Embryonic facial prominence (tissue), 1 donor: ENCODE measurements at regions not wholly inside any gene's neighbourhood (a gene's known extent, or its start where the extent isn't known, plus 50 kb on each side); places are given as distances from the start of the nearest gene placed in this dataset.
"Not testable (repeated sequence)": the region's sequence is repeated elsewhere in the genome, so short reads cannot be mapped to it uniquely, and the experiment has no call there.

Experiments used
- DNase-seq: peaks from one replicate; pipeline ENCODE4 v3.0.0-alpha.2; 2016; ENCODE audit errors: extremely low spot score

DNA sequence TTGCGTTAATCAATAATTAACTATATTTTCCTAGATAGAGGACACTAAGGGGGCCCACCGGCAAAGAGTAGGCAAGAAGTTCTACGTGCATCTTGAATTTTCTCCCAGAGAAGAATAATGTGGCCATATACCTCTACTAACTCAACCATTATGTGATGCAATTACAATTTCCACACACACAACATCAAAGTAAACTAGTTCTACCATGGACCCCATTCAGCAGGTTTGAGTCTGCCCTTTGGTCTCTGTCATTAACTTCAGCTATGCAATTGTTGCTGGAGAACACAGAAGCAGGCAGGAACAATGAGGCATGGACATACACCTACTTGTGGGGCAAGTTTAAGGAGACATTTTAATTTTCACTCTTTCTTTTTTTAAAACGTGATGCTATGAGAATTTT is 705.9 kb downstream of the PDCD6IP start:
- DNase-seq = no peak

- no peak for DNase-seq
These were observed 706.3 kb downstream of the PDCD6IP start for GRCh38 chr3:34504775-34505174.

DNA sequence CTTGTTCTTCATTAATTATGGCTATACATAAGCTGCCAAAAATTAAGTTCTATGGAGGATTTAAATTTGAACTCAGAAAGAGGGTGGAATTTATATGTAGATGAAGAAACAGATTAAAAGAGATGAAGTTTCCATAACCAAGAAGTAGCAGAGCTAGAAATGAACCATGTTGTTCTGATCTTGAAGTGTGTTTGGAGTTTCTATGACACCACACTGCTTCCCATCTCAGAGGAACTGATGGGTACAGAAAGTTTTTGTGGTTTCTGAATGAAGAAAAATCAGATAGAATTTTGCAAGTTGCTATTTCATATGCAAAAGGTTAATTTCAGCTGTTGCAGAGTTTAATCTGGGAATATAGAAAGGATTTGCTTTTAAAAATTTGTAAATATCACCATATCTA is 710.3 kb downstream of the PDCD6IP start:
- DNase-seq = no peak

DNA sequence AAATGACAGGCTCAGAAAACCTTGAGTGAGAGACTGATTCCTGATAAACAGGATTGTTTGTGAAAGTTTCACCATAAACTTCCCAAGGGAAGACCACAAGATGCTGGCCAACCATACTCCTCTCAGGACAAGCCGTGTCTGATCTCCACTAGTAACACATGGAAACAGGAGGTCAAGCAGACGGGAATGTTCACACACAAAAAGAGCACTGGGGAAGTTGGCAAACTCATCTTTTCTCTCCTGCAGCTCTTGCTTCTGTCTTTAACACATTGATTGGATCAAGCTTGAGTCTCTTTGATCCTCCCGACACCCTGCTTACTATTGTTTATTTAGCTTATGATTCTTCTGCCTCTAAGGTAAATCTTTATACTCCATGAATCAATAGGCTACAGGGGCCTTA is 713.5 kb downstream of the PDCD6IP start:
- no peak for DNase-seq

GRCh38 chr3:34519008-34519407 is 720.6 kb downstream of the PDCD6IP start:
- DNase-seq = not testable (repeated sequence)

- DNase-seq = no peak
These were observed 732.7 kb downstream of the PDCD6IP start for GRCh38 chr3:34531156-34531555.

DNA sequence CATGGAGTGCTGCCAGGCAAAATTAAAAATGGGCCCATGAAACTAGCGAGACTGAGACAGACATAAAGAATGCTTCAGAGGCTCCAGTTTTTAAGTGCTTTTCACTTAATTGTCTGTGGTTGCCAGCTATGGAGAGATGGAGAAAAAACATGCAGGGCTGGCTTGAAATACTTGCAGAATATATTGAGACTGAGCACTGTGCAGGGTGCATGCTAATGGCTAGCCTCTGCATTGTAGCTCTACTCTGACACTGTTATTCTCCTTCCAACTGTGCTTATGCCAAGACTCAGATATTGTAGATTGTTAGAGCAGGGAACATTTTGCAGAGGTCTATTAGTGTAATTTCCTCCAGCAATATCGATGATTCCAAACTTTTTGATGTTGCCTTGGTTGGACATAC is 735.0 kb downstream of the PDCD6IP start:
- no peak for DNase-seq

- no peak for DNase-seq
These were observed 735.6 kb downstream of the PDCD6IP start for GRCh38 chr3:34534013-34534412.

DNA sequence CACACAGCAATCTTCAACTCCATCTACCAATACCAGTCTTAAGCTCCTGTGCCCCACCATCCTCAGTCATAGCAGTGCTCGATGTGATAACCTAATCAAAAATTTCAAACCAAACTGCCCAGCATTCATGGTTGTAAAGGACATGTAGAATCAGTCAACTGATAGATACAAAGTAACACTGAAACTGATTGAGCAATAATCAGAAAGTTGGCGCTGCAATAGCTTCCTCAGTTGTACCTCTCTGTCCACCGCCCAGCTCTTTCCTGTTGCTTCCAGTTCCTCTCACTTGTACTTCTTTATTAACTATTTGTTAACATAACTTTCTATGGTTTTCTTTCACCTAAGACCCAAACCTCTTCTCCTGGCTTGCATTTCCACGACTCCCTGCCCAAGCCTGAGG is 745.7 kb downstream of the PDCD6IP start:
- no peak for DNase-seq

DNA sequence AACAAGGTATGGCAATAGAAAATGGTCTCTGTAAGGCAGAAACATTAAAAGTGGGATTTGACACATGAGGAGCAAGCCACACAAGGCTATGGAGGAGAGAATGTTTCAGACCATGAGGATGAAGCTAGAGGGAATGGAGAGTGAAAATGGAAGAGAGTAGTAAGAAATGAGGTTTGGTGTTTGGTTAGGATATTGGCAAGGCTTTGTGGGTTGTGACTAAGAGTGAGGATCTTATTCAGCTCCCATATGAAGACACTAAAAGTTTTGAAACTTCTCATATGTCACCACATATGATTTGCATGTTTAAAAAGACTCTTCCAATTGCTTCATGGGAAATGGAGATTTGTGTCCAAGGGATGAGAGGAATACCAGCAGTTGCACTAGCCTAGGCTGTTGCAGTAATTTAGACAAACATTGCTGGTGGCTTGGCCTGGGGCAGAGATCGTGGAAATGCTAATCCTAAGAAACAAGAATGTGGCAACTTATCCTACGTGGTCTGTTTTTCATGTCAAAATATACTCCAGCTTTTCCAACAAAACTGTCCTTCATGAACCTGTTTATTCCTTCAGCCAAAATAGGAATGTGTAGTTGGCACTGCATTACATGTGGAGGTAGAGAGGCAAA is 749.0 kb downstream of the PDCD6IP start:
- no peak for DNase-seq

GRCh38 chr3:34567266-34567665 is 768.8 kb downstream of the PDCD6IP start:
- no peak for DNase-seq

DNA sequence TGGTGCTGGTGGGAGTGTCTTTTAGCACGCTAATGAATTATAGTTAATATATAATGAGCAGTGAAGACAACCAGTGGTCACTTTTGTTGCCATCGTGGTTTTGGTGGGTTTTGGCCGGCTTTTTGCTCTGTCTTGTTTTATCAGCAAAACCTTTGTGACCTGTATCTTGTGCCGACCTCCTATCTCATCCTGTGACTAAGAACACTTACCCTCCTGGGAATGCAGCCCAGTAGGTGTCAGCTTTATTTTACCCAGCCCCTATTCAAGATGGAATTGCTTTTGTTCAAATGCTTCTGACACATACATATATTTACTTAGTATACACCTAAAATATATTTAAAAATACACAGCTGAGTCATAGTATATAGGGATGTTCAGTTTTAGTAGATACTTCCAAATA is 770.3 kb downstream of the PDCD6IP start:
- no peak for DNase-seq

DNA sequence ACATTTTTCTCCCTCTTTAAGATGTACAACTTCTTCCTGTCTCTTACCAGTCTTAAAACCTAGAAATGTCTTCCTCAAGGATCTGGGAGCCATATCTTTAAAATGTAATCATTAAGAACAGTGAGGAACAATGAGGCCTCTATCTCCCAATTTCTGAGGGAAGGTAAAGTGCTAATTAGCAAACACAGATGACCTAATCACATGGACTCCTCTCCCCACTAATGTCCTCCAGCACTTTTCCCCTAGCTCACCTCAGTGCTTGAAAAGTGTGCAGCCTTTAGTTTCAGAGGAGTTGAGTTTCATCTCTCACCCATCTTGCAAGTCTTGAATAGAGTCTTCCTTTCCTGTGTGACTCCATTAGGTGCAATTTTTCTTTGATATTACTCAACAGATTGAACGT is 771.0 kb downstream of the PDCD6IP start:
- DNase-seq = no peak

DNA sequence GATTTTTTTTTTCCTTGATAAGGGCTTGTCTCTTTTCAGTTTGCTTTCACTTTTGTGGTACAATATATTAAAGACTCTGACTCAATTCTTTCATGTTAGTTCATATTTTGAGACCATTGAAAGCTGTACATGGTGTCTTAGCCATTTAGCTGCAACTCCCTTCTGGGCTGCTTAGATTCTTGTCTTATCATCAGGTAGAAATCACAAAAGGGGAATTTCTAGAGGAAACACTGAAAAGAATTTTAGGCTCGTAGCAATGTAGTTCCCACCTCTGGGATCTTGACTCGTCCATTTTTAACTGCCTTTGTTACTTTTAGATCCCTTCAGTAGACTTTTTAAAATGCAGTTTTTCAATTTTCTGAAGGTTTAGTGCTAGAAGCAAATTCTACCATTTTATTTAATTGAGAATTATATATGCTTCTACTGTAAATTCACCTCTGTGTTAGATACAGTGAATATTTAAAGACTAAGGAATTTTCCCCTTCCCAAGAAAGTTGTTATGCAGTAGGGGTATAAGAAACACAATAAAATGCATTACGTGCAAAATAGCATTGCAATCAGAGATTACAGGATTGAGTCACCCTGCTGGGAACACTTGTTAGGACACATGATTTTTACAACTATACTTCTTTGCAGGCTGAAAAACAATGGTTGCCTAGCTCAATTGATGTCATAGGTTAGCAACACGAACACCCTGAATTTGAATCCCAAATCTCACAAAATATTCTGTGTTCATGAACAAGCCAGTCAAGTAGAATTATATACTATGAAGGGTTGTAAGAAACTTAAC is 772.7 kb downstream of the PDCD6IP start:
- no peak for DNase-seq

GRCh38 chr3:34571714-34572113 is 773.3 kb downstream of the PDCD6IP start:
- no peak for DNase-seq

DNA sequence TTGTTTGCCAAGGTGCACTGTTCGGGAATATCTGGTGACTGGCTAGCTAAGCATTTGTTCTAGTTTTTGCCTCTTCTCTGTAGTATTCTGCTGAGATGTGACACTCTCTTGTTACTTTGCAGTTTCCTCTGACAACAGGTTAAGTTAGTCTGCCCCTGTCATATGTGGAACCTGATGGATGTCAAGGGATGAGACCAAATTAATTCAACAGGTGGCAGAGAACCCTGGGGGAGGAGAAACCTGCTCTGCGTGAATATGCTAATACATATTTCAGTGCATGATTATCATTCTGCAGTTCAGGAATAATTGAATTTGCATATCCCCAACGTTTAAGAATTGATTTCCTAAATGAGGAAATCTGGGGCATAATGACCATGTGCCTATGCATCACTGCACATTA is 777.3 kb downstream of the PDCD6IP start:
- DNase-seq = no peak

GRCh38 chr3:34582055-34582454 is 783.6 kb downstream of the PDCD6IP start:
- no peak for DNase-seq

GRCh38 chr3:34583451-34583850 is 785.0 kb downstream of the PDCD6IP start:
- DNase-seq = no peak

- no peak for DNase-seq
These were observed 786.5 kb downstream of the PDCD6IP start for GRCh38 chr3:34584971-34585370.

- no peak for DNase-seq
These were observed 801.2 kb downstream of the PDCD6IP start for GRCh38 chr3:34599595-34599994.

DNA sequence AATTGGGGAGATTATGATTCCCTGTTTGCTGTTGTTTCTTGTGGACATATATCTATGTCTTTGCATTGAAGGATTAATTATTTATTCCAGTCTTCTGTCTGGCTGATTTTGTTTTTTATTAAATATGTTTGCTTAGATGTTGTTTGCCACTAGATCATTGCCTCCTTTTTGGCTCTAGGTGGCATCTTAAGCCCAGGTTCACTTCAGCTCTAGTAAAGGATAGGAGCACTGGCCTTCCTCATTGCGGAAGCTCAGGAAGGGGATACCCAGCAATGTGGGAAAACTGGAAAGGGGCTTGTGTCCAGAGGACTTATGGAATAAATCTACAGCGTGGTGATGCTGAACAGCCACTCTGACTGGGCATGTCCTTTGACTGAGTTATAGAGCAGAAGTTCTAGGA is 821.6 kb downstream of the PDCD6IP start:
- no peak for DNase-seq

DNA sequence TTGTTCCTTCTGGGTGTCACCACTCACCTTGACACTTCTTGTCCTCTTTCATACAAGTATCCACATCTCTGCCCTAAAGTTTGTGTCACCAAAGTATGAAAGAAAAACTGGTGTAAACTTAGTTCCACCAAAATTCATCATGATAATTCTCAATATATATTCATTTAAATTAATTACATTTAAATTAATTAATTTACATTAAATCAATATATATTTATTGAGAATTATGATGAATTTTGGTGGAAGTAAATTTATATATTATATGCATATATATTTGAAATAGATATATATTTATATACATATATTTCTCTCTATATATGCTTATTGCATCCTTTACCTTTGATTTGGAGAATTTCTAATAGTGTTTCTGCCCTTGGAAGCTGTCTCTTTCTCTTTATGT is 828.3 kb downstream of the PDCD6IP start:
- DNase-seq = no peak

GRCh38 chr3:34634939-34635338 is 836.5 kb downstream of the PDCD6IP start:
- DNase-seq = no peak
